ENCODE measurements at regions not wholly inside any gene's neighbourhood (a gene's known extent, or its start where the extent isn't known, plus 50 kb on each side); places are given as distances from the start of the nearest gene placed in this dataset.

- intact Hi-C loops (cut with DNase I) = no loop called here
- DNase-seq (ENCODE audit: low spot score) = no peak
Measured at GRCh38 chr2:168336786-168337388, 89.5 kb upstream of the STK39 start.

GRCh38 chr2:168338292-168338691 lies 90.9 kb upstream of the STK39 start:
- intact Hi-C loops (cut with DNase I) = no loop called here
- DNase-seq (ENCODE audit: low spot score) = no peak

- intact Hi-C loops (cut with DNase I) = no loop called here
- DNase-seq (ENCODE audit: low spot score) = no peak
Measured at GRCh38 chr2:168338803-168339437, 91.5 kb upstream of the STK39 start.

- DNase-seq (ENCODE audit: low spot score) = no peak
- intact Hi-C loops (cut with DNase I) = loop anchor here (10.0 kb wide), 3 partner anchors 364 to 424 kb away; no protein-coding TSS in a partner anchor
Measured at GRCh38 chr2:168340931-168341330, 93.5 kb upstream of the STK39 start.

GRCh38 chr2:168343586-168343985 lies 96.2 kb upstream of the STK39 start:
- DNase-seq (ENCODE audit: low spot score) = no peak
- intact Hi-C loops (cut with DNase I) = loop anchor here (10.0 kb wide), 3 partner anchors 361 to 421 kb away; no protein-coding TSS in a partner anchor

GRCh38 chr2:168344706-168345105 lies 97.3 kb upstream of the STK39 start:
- intact Hi-C loops (cut with DNase I) = loop anchor here (10.0 kb wide), 3 partner anchors 360 to 420 kb away; no protein-coding TSS in a partner anchor
- no peak for DNase-seq (ENCODE audit: low spot score)

- intact Hi-C loops (cut with DNase I) = loop anchor here (10.0 kb wide), 3 partner anchors 359 to 419 kb away; no protein-coding TSS in a partner anchor
- no peak for DNase-seq (ENCODE audit: low spot score)
Measured at GRCh38 chr2:168345601-168346000, 98.2 kb upstream of the STK39 start.

GRCh38 chr2:168346725-168347477 lies 99.5 kb upstream of the STK39 start:
- DNase-seq (ENCODE audit: low spot score) = no peak
- intact Hi-C loops (cut with DNase I) = loop anchor here (10.0 kb wide), 3 partner anchors 358 to 418 kb away; no protein-coding TSS in a partner anchor

GRCh38 chr2:168348076-168348475 lies 100.7 kb upstream of the STK39 start:
- intact Hi-C loops (cut with DNase I) = loop anchor here (10.0 kb wide), 3 partner anchors 357 to 417 kb away; no protein-coding TSS in a partner anchor

GRCh38 chr2:168350380-168350779 lies 103.0 kb upstream of the STK39 start:
- intact Hi-C loops (cut with DNase I) = no loop called here
- no peak for DNase-seq (ENCODE audit: low spot score)

More at GRCh38 chr2:168348076-168348475, 100.7 kb upstream of the STK39 start:
- no peak for DNase-seq (ENCODE audit: low spot score)

GRCh38 chr2:168353251-168353650 lies 102.8 kb upstream of the CERS6 start:
- intact Hi-C loops (cut with DNase I) = no loop called here
- DNase-seq (ENCODE audit: low spot score) = no peak

- intact Hi-C loops (cut with DNase I) = no loop called here
- DNase-seq (ENCODE audit: low spot score) = no peak
Measured at GRCh38 chr2:168354499-168354898, 101.6 kb upstream of the CERS6 start.

GRCh38 chr2:168355121-168355520 lies 101.0 kb upstream of the CERS6 start:
- no peak for DNase-seq (ENCODE audit: low spot score)
- intact Hi-C loops (cut with DNase I) = no loop called here

- DNase-seq (ENCODE audit: low spot score) = no peak
- intact Hi-C loops (cut with DNase I) = no loop called here
Measured at GRCh38 chr2:168355779-168356476, 100.1 kb upstream of the CERS6 start.

GRCh38 chr2:168356477-168356835 lies 99.6 kb upstream of the CERS6 start:
- intact Hi-C loops (cut with DNase I) = no loop called here
- DNase-seq (ENCODE audit: low spot score) = no peak

GRCh38 chr2:168357797-168358472 lies 98.1 kb upstream of the CERS6 start:
- intact Hi-C loops (cut with DNase I) = no loop called here
- DNase-seq (ENCODE audit: low spot score) = no peak

GRCh38 chr2:168359082-168359481 lies 97.0 kb upstream of the CERS6 start:
- no peak for DNase-seq (ENCODE audit: low spot score)
- intact Hi-C loops (cut with DNase I) = no loop called here

- DNase-seq (ENCODE audit: low spot score) = no peak
- intact Hi-C loops (cut with DNase I) = no loop called here
Measured at GRCh38 chr2:168363347-168364092, 92.6 kb upstream of the CERS6 start.
